NB4 (cell line): ENCODE measurements at regions not wholly inside any gene's neighbourhood (a gene's known extent, or its start where the extent isn't known, plus 50 kb on each side); places are given as distances from the start of the nearest gene placed in this dataset.

Experiments used
- DNase-seq: peaks from one replicate; pipeline ENCODE4 v3.0.0; 2010; ENCODE audit warnings: low read depth
- H3K4me3 ChIP-seq: one replicate; pipeline ENCODE4 v1.5.1; 2011; ENCODE audit warnings: mild to moderate bottlenecking, low read depth, low read length, moderate library complexity
- CTCF ChIP-seq: IDR thresholded peaks from one replicate; pipeline ENCODE4 v1.5.1; 2012; ENCODE audit warnings: low read depth, low read length
- MAX ChIP-seq: IDR thresholded peaks from 2 replicates; pipeline ENCODE4 v1.6.1; 2011; ENCODE audit warnings: low read depth, low read length
- MYC ChIP-seq: IDR thresholded peaks from 2 replicates; pipeline ENCODE4 v1.6.1; 2011; ENCODE audit warnings: low read depth, low read length
- POLR2A ChIP-seq: IDR thresholded peaks from 2 replicates; pipeline ENCODE4 v1.6.1; 2011; ENCODE audit warnings: mild to moderate bottlenecking; ENCODE audit not compliant: insufficient read length; ENCODE audit errors: extremely low read depth

- TF ChIP-seq MAX (no peak), CTCF (no peak), POLR2A (no peak), MYC (no peak)
- no peak overlapping the region for H3K4me3 ChIP-seq
- no peak for DNase-seq
Measured at GRCh38 chr2:60249879-60250278, 303.6 kb downstream of the BCL11A start.

- DNase-seq = no peak
- TF ChIP-seq CTCF (no peak), MAX (no peak), POLR2A (no peak), MYC (no peak)
- H3K4me3 ChIP-seq = no peak overlapping the region
Measured at GRCh38 chr2:60247471-60247870, 306.0 kb downstream of the BCL11A start.

- no peak overlapping the region for H3K4me3 ChIP-seq
- DNase-seq = no peak
- TF ChIP-seq POLR2A (no peak), MAX (no peak), CTCF (no peak), MYC (no peak)
Measured at GRCh38 chr2:60246583-60246982, 306.9 kb downstream of the BCL11A start.

- no peak for DNase-seq
- TF ChIP-seq POLR2A = no peak
- TF ChIP-seq CTCF = no peak
- no peak overlapping the region for H3K4me3 ChIP-seq
Measured at GRCh38 chr2:60234274-60234986, 319.0 kb downstream of the BCL11A start.

- H3K4me3 ChIP-seq = no peak overlapping the region
- DNase-seq = no peak
- TF ChIP-seq CTCF = no peak
- TF ChIP-seq MYC = no peak
- no peak for TF ChIP-seq MAX
- no peak for TF ChIP-seq POLR2A
Measured at GRCh38 chr2:60230596-60230995, 322.9 kb downstream of the BCL11A start.

- DNase-seq = no peak
- H3K4me3 ChIP-seq = no peak overlapping the region
- no peak for TF ChIP-seq MYC
- TF ChIP-seq CTCF = no peak
Measured at GRCh38 chr2:60230037-60230436, 323.4 kb downstream of the BCL11A start.
